MCF 10A (cell line): ENCODE measurements at regions not wholly inside any gene's neighbourhood (a gene's known extent, or its start where the extent isn't known, plus 50 kb on each side); places are given as distances from the start of the nearest gene placed in this dataset.

Experiments
- BruUV-seq: library from RNA; stranded (reverse); fragments of 400-500 nt; replicated peaks from 2 replicates; lab custom pipeline; 2021; lab: Mats Ljungman, UMichigan
- CTCF ChIA-PET: fragments of 300-600 bp; sonication (Branson Sonifier 250); formaldehyde crosslinking; extraction: SDS; loops from one replicate; lab custom pipeline; 2021; ENCODE audit warnings: antibody characterized with exemption, inconsistent platforms; lab: Yijun Ruan, JAX
- POLR2A ChIA-PET: fragments of 300-600, 350-650 bp; sonication (Branson Sonifier 250); formaldehyde crosslinking; extraction: SDS; loops from one replicate; lab custom pipeline; 2020; ENCODE audit warnings: antibody characterized with exemption, inconsistent platforms; lab: Yijun Ruan, JAX
- DNase-seq: peaks from one replicate; pipeline ENCODE4 v3.0.0-alpha.2; 2018; ENCODE audit not compliant: unreplicated experiment
- H3K27ac Mint-ChIP-seq: one replicate; pipeline ENCODE4 v1.8.0; 2022; ENCODE audit warnings: mild to moderate bottlenecking, low read depth, mixed read lengths; ENCODE audit not compliant: unreplicated experiment
- H3K27me3 Mint-ChIP-seq: one replicate; pipeline ENCODE4 v1.8.0; 2022; ENCODE audit warnings: mixed read lengths; ENCODE audit not compliant: insufficient read depth, unreplicated experiment
- H3K36me3 Mint-ChIP-seq: one replicate; pipeline ENCODE4 v1.8.0; 2022; ENCODE audit warnings: mild to moderate bottlenecking, moderate library complexity, mixed read lengths; ENCODE audit not compliant: insufficient read depth, unreplicated experiment
- H3K4me1 Mint-ChIP-seq: one replicate; pipeline ENCODE4 v1.8.0; 2022; ENCODE audit warnings: mixed read lengths; ENCODE audit not compliant: insufficient read depth, unreplicated experiment
- H3K4me3 Mint-ChIP-seq: one replicate; pipeline ENCODE4 v1.8.0; 2022; ENCODE audit warnings: mild to moderate bottlenecking, moderate library complexity, mixed read lengths; ENCODE audit not compliant: unreplicated experiment
- H3K9me3 Mint-ChIP-seq: one replicate; pipeline ENCODE4 v1.8.0; 2022; ENCODE audit warnings: mixed read lengths; ENCODE audit not compliant: unreplicated experiment
- intact Hi-C: fragments of 100-400 bp; cut with micrococcal nuclease; formaldehyde crosslinking; loops from 2 replicates; pipeline ENCODE4 v1.14.1; 2022
- TF ChIP-seq, protein P1 (sequence below): fragments of 200-600 bp; IDR thresholded peaks from one replicate; pipeline ENCODE4 v1.8.0; 2022; ENCODE audit warnings: antibody characterized with exemption, mild to moderate bottlenecking; ENCODE audit not compliant: unreplicated experiment

DNA sequence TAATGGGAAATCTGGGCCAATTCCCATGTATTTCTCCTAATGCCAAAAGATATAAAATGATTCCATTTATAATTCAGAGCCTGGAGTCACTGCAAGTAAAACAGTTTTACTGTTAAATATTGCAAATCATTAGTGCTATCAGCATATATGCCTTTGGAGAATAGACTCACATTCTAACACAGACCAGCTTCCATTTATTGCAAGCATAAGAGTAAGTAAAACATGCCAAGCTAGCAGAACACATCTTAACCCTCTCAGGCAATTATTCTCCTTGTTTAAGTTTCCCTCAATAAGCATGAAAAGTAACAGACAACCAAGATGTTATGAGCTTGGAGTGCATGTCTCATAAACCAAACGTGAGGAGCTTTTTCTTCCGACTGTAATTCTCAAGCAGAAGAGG lies 173.9 kb upstream of the GRIP1 start:
- H3K36me3 Mint-ChIP-seq: no peaks in the 10 kb centered on the region
- peaks cover 36% of the 10 kb centered on the region for H3K27me3 Mint-ChIP-seq
- POLR2A ChIA-PET: interaction anchor here (1.2 kb wide), 1 partner anchor 8 kb away, joined by 4 read pairs; no protein-coding TSS in a partner anchor
- no peak overlapping the region for H3K4me3 Mint-ChIP-seq
- no TSS peak for BruUV-seq
- no peaks in the 10 kb centered on the region for H3K9me3 Mint-ChIP-seq
- no peaks in the 10 kb centered on the region for H3K4me1 Mint-ChIP-seq
- no peak overlapping the region for H3K27ac Mint-ChIP-seq
- CTCF ChIA-PET: interaction anchor here (2.6 kb wide), 1 partner anchor 8 kb away, joined by 11 read pairs; no protein-coding TSS in a partner anchor
- no peak for DNase-seq
- TF ChIP-seq, protein P1, sequence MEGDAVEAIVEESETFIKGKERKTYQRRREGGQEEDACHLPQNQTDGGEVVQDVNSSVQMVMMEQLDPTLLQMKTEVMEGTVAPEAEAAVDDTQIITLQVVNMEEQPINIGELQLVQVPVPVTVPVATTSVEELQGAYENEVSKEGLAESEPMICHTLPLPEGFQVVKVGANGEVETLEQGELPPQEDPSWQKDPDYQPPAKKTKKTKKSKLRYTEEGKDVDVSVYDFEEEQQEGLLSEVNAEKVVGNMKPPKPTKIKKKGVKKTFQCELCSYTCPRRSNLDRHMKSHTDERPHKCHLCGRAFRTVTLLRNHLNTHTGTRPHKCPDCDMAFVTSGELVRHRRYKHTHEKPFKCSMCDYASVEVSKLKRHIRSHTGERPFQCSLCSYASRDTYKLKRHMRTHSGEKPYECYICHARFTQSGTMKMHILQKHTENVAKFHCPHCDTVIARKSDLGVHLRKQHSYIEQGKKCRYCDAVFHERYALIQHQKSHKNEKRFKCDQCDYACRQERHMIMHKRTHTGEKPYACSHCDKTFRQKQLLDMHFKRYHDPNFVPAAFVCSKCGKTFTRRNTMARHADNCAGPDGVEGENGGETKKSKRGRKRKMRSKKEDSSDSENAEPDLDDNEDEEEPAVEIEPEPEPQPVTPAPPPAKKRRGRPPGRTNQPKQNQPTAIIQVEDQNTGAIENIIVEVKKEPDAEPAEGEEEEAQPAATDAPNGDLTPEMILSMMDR: no peak
- intact Hi-C loops: no loop called here

DNA sequence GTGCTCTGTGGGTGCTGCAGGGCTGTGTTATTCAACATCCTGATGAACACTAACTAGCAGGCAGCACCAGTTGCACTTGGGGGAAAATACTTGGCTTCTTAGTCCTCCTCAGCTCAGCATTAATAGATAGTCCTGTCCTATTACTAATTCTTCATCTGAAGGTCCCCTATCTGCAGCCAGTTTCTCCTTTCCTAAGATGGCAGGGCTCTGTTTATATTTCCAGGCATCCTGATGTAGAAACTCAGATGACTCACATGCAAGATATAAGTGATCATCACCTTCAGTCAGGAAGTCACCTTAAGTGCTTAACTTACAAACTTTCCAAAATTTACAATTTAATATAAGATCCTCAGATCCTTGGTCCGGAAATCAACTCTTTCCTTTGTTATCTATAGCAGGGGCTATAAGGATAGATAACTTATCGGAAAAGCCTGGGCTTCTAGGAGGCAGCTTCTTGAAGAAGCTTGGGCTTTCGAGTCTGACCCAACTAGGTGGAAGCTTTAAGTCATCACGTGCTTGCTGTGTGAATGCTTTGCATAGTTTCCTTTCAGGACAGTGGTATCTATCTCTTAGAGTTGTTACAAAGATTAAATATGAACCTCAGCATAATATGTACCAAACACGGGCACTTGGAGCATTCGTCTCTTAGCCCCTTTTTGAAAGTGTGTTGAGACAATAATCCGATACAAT lies 181.0 kb upstream of the GRIP1 start:
- intact Hi-C loops: loop anchor here (2.0 kb wide), 1 partner anchor 143 kb away; no protein-coding TSS in a partner anchor
- peaks cover 19% of the 10 kb centered on the region for H3K27me3 Mint-ChIP-seq
- H3K9me3 Mint-ChIP-seq: no peaks in the 10 kb centered on the region
- no peaks in the 10 kb centered on the region for H3K4me1 Mint-ChIP-seq
- CTCF ChIA-PET: interaction anchor here (0.6 to 2.2 kb wide), 20 partner anchors 8 to 877 kb away, joined by 3 to 11 read pairs (median 4); no protein-coding TSS in a partner anchor
- H3K4me3 Mint-ChIP-seq: no peak overlapping the region
- no peak overlapping the region for H3K27ac Mint-ChIP-seq
- no peaks in the 10 kb centered on the region for H3K36me3 Mint-ChIP-seq
- no peak for DNase-seq
- TF ChIP-seq, protein P1: no peak
- POLR2A ChIA-PET: no interaction called here
- no TSS peak for BruUV-seq

DNA sequence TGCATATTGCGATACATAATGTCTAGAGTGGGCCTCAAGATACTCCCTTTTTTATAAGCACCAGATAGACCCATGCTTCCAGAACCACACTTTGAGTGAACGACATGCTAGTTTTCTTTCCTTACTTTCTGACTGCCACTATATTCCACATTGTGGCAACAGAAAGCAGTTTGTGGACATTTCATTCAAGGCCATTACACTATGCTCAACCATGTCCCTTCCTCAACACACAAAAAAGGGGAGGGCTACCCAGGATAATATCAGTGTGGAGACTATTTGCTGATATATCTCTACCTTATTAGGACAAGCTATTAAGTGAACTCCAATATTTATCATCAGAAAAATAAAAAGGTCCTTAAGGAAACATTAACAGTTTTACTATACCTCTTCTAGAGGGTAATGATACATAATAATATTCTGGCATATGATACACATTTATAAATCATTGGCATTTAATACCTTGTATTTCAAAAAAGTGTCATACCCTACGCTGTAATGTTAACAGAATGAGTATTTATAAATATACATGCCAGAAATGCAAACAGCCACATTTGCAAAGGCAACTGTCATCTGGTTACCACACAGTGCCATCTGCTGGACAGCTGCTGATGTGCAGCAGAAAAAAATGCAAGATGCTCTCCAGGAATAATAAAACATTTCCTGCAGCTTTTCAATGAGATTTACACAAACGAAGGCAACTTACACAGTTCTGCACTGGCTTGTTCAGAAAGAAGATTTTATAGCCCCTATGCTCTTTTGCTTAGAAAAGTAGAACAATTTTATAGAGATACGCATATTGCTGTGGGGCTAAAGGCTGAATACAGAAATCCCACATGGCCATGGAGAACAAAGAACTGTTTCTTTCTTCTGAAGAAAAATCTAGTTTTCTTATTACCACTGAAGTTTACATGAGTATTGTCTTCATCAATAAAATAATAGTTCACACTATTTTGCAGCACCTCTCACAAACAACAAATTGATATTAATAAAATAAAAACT lies 182.2 kb upstream of the GRIP1 start:
- ChIA-PET CTCF (interaction anchor here (0.6 to 2.2 kb wide), 32 partner anchors 9 to 878 kb away, joined by 3 to 11 read pairs (median 4); no protein-coding TSS in a partner anchor), POLR2A (interaction anchor here (1.0 kb wide), 1 partner anchor 8 kb away, joined by 4 read pairs; no protein-coding TSS in a partner anchor)
- intact Hi-C loops: loop anchor here (2.0 kb wide), 1 partner anchor 144 kb away; no protein-coding TSS in a partner anchor
- no peaks in the 10 kb centered on the region for H3K9me3 Mint-ChIP-seq
- H3K4me1 Mint-ChIP-seq: no peaks in the 10 kb centered on the region
- no peak overlapping the region for H3K4me3 Mint-ChIP-seq
- DNase-seq: peak; percentile 59
- H3K36me3 Mint-ChIP-seq: no peaks in the 10 kb centered on the region
- H3K27ac Mint-ChIP-seq: no peak overlapping the region
- peaks cover 19% of the 10 kb centered on the region for H3K27me3 Mint-ChIP-seq
- TF ChIP-seq, protein P1: peak; percentile 84
- BruUV-seq: no TSS peak
